Astrocyte (in vitro differentiated cells and primary cell): ENCODE measurements at regions not wholly inside any gene's neighbourhood (a gene's known extent, or its start where the extent isn't known, plus 50 kb on each side); places are given as distances from the start of the nearest gene placed in this dataset.

Experiments used
- CTCF ChIP-seq: IDR thresholded peaks from 2 replicates; pipeline ENCODE4 v1.5.1; 2011; ENCODE audit warnings: low read depth, mild to moderate bottlenecking, inconsistent platforms, low read length, moderate library complexity; ENCODE audit not compliant: insufficient read depth
- EZH2 ChIP-seq: IDR thresholded peaks from 2 replicates; pipeline ENCODE4 v1.6.1; 2012; ENCODE audit warnings: mild to moderate bottlenecking, low read length, inconsistent platforms; ENCODE audit not compliant: insufficient read depth

- no peak for TF ChIP-seq CTCF
- no peak for TF ChIP-seq EZH2
Measured at GRCh38 chr20:40319741-40320516, 369.1 kb downstream of the MAFB start.
